Neural progenitor cell (in vitro differentiated cells): ENCODE measurements at regions not wholly inside any gene's neighbourhood (a gene's known extent, or its start where the extent isn't known, plus 50 kb on each side); places are given as distances from the start of the nearest gene placed in this dataset.

Experiments
- CTCF ChIP-seq: fragments of 200-600 bp; sonication (generic); IDR thresholded peaks from 2 replicates; pipeline ENCODE4 v1.5.1; 2017; ENCODE audit warnings: antibody characterized with exemption, mild to moderate bottlenecking
- EZH2 ChIP-seq: fragments of 200-600 bp; sonication (generic); IDR thresholded peaks from 2 replicates; pipeline ENCODE4 v1.6.1; 2017; ENCODE audit warnings: antibody characterized with exemption, mild to moderate bottlenecking, moderate library complexity
- EZH2phosphoT487 ChIP-seq: fragments of 200-600 bp; sonication (generic); IDR thresholded peaks from 2 replicates; pipeline ENCODE4 v1.6.1; 2017; ENCODE audit warnings: antibody characterized with exemption

- TF ChIP-seq CTCF = no peak
- no peak for TF ChIP-seq EZH2
- no peak for TF ChIP-seq EZH2phosphoT487
Measured at GRCh38 chr15:68504681-68505170, 72.8 kb upstream of the ITGA11 start.
